GM18502 (cell line): ENCODE measurements at regions not wholly inside any gene's neighbourhood (a gene's known extent, or its start where the extent isn't known, plus 50 kb on each side); places are given as distances from the start of the nearest gene placed in this dataset.
A peak's percentile ranks its signal among the peaks of the same experiment; 100 is the strongest.
"Not testable (repeated sequence)": the region's sequence is repeated elsewhere in the genome, so short reads cannot be mapped to it uniquely, and the experiment has no call there.

Experiments
- ATAC-seq: cut with Tn5 transposase; IDR thresholded peaks from one replicate; pipeline ENCODE4 v1.9.1; 2021; ENCODE audit warnings: mild to moderate bottlenecking; ENCODE audit not compliant: unreplicated experiment, poor library complexity

DNA sequence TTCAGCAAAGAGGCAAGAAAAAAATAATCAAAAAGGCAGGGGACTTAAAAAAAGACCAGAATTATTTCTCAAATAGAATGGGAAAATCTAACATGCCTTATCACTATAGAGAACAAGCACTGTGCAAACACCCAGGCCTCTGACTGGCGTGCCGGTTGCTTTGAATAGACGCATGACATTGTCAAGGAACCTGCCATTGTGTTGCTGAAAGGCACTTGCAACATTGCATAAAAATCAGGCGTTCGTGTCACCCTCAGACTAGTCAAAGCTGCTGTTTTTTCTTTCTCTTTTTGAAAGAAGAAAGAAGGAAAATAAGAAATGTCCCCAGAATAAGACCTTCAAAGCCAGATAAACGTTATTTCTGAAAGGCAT is 549.3 kb upstream of the CADM1 start:
- ATAC-seq = no peak

DNA sequence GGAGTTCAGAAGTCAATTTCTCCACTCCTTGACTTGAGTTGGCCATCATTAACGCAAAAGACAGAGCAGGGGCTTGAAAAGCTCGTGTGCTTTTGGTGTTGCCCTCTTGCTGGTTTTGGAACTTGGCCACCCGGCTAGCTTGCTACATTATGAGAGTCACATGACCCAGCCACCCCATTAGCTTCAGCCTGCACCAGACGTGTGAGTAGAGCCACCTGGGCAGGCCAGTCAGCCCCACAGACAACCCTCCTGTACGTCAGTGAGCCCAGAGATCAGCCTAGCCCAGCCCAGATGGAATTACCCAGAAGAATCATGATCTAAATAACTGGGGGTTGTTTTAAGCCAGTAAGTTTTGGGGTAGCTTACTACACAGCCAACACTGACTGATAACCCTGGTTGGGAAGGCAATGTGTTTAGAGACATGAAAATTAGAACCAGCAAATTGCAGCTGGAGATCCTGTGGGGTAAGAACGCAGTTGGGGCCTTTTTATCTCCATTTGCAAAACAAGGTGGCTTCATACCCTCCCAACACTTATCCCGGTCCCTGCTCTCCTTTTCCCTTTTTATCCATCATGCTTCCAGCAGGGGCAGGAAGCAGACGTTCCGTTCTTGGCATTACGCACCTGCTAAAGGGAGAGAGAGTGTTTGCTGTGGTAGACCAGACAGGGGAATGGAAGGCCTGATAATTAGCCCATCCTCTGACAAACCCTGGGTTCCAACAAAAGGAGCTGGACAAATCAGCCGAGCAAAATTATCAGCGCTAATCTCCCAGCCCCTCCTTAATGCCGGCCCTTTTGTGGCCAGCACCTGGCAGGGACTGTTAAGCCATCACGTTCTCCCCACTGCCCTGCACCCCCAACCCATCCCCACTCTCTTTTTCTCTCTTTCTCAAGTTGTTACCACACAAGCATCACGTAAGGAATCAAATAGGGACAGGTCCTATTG is 548.7 kb upstream of the CADM1 start:
- no peak for ATAC-seq

- no peak for ATAC-seq
These were observed 547.3 kb upstream of the CADM1 start for GRCh38 chr11:116051494-116051893.

DNA sequence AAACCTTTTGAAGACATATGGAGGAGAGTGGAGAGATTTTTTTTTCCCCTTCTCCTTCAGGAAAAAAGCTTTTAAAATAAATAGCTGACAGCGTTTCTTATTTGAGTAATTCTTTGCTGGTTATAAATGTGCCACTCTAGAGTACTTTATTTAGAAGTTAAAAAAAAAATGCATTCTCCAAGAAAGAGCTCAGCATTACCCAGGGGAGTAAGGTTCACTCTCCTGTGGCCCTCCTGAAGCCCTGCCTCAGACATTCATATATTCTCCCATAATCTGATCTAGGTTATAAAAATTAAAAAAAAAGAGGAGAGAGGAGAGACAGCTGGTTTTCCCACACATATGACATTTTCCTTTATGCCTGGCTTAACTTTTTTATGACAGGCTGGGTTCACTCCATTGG is 545.2 kb upstream of the CADM1 start:
- no peak for ATAC-seq

DNA sequence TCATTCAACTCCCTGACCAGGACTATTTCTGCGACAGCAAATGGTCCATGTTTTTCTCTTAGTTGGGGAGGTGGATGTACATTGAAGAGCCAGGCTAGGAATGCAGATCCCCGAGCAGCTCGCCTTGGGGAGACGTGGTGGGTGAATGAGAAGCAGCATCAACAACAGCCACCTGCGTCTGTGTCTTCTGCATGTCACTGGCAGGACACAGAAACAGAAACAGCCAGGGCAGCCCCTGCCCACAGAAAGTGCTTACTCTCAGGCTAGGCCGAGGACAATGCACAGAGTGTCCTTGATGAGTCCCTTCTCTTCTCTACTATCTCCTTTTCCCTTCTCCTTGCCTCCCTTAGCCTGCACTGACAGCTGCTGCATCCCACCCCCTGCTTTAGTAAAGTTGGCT is 541.9 kb upstream of the CADM1 start:
- ATAC-seq = no peak

DNA sequence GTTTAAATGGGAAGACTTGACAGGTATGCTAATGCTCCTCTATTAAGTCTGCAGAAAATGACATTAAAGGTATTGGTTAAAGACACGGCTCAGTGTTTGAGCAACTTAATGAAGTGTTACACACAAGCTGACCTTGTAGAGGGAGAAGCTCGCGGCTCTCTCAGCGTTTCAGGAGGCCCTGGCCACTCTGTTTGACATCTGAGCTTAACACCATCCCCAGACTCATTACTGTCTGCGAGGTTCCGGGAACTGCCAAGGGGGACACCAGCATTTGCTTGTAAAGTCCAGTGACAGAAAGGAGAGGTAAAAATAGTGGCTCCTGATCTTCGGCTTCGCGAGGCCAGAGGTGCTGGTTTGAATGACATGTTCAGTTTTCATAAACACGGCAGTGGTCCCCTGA is 540.7 kb upstream of the CADM1 start:
- no peak for ATAC-seq

DNA sequence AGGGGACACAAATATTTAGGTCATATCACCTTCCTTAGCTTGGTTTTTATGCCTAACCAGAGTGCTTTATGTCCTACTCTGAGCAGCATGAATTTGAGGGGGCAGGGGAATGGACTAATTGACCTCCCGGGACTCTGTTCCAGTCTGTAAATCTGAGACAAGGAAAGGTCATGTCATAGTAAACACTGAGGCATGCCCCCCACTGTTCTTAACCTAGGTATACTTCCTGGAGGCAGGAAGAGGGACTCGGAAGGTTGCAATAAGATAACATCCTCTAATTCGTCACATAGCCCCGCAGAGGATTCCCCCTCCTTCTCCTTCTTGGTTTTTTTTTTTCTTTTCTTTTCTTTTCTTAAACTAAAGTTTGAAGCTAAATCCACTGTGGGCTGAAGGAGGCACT is 540.3 kb upstream of the CADM1 start:
- ATAC-seq = no peak

- ATAC-seq = no peak
These were observed 539.6 kb upstream of the CADM1 start for GRCh38 chr11:116043857-116044256.

GRCh38 chr11:116043059-116043458 is 538.8 kb upstream of the CADM1 start:
- not testable (repeated sequence) for ATAC-seq

DNA sequence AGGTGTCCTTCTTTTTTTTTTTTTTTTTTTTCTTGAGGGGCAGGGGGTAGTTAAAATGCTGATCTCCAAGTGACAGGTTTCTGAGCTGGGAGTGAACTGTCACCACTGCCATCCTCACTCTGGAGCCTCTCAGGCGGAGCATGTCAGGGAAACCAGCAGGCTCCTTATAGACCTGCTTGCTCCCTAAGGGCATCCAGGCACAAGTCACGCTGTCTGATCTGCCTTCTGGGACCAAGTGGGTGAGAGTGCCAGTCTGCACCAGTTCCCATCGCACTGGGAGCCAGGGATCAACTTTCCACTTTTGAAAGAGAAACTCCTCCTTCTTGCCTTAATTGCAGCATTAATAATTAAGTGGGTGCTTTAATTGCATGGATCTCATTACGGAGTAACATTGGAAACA is 537.9 kb upstream of the CADM1 start:
- ATAC-seq = no peak

DNA sequence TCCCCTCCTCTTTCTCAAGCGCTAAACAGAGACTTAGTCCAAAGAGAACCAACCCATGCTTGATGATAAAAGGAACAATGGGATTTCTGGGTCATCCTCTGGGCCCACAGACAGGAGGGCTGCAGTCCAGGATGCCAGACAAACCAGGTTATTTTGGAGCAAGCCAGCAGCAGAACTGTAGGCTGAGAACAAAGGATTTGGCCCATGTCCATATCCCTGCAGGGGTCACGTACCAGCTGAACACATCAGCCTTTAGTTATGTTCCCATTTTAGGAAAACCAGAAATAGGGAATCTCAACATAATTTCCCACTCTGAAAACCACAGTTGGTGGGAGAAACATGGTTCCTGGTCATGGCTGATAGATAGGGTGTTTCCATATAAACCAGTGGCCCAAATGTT is 533.6 kb upstream of the CADM1 start:
- no peak for ATAC-seq

DNA sequence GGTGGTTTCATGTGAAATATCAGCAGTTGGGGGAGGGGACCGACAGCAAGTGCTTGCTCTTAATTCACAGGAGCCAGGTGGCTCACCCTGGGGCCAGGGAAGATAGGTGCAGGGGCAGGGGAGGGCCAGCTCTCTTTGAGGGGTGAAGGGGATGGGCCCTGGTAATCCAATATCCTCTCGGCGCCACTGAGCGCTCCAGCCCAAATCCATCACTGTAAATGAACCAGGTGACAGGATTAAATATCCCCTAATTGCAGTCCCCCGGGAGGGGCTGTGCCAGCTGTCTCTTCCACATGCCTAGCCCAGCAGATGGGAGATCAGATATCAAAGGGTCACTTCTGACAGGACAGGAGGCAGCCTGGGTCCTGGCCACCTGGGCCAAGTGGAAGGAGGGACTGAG is 531.8 kb upstream of the CADM1 start:
- no peak for ATAC-seq

- no peak for ATAC-seq
These were observed 529.8 kb upstream of the CADM1 start for GRCh38 chr11:116033931-116034553.

DNA sequence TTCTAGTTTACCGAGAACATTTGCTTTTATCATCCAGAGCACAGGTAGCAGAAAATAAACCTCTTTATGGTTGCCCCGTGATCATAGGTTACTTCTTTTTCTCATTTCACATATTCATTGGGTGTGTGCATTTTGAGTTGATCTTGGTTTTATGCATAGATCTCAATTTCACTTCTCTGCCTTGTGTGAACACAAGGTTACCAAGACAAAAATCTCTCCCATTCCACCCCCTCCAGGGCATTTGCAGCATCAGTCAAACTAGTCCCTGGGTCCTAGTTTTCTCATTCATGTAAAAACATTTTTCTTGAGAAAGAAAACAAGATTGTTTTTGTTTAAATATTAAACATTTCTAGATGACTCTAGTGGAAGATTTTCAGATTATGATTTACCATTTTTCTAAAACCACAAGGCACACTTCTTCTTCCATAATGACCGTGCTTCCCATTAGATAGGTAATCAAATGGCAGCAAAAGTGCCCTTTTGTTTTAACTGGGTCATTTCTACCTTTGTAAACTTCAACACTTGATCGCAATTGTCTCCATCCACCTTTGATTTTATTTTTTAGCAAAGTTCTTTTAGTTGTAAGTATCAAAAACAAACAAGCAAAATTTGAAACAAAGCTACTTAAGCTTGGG is 526.6 kb upstream of the CADM1 start:
- no peak for ATAC-seq

DNA sequence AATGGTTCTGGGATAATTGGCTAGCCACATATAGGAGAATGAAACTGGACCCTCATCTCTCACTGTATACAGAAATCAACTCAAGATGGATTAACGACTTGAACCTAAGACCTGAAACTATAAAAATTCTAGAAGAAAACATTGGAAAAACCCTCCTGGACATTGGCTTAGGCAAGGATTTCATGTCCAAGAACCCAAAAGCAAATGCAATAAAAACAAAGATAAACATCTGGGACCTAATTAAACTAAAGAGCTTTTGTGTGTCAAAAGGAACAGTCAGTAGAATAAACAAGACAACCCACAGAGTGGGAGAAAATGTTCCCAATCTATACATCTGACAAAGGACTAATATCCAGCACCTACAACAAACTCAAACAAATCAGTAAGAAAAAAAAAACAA is 524.3 kb upstream of the CADM1 start:
- ATAC-seq = not testable (repeated sequence)

DNA sequence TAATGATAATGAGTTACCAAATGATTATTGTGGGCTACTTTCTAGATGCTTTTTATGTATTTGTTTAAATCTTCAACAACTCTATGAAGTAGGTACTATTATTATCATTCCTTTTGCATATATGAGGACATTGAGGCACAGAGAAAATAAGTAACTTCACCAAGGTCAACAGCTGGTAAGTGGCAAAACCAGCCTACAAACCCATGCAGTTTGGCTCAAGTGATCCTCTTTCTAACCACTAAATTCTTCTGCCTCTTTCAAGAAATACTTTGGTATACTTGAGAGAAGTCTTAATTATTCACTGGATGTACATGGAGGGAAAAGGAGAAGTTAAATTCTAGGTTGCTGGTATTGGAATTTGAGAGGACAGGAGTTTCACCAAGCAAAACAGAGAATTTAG is 495.2 kb upstream of the CADM1 start:
- ATAC-seq = no peak

DNA sequence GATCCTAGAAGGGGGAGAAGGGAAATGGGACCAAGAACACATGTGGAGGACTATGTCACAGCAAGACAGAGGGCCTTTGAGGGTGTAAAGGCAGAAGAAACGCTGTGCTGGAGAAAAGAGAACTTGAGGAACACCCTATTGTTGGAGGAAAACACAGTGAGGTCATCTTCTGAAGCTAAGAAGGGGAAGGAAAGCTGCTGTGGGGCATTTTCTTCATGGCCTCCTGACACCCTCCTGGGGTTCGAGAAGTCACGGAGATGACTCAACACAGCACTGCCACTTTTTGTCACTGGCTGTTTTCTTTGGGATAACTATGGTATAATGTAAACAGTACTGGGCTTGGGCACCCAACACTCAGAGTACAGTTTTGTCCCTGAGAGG is 492.6 kb upstream of the CADM1 start:
- ATAC-seq = peak; percentile 21

DNA sequence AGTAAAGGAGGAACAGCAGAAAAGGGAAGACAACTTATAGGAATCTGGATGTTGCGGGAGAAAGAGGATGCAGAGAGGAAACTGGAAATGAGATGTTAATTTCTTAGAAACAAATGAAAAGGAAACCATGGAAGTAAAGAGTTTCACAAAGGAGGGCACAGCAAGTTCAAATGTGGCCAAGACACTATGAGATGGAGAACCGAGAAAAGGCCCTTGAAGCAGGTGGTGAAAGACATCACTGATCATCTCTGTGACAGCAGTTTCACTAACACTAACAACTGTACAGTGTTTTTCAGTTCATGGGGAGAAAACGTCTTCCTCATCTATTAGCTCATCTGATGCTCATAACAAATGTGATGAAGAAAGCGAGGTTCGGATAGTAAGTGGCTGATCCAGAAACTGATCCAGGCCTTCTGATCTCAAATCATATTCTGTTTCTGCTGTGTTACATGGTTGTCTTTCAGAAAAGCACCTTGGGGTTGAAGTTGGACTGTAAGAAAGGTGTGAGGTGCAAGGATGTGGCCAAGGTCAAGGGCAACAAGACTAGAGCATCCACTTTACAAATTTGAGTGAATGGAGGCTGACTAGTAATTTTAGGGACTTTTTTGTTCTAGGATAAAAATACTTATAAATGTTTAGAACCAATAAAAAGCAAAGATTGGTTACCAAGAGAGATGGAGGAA is 492.1 kb upstream of the CADM1 start:
- peak; percentile 99 for ATAC-seq

DNA sequence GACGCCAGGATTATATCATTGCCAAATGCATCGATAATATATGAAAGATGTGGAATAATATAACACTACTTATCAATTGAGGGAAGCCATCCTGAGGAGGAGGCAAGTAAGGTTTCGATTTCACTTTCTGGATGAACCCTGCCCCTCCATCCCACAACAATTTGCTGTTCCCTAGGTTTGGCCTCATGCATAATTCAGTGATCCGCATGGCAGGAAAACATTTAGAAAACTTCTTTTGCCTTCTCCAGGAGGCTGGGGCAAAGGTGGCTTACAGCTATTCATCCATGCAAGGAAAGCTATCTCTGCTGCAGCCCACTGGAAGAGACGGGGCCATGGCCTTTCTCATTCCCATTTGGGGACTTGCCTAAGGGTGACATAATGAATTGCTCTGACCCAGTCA is 489.4 kb upstream of the CADM1 start:
- no peak for ATAC-seq

GRCh38 chr11:115990004-115990447 is 485.8 kb upstream of the CADM1 start:
- no peak for ATAC-seq

- ATAC-seq = no peak
These were observed 481.7 kb upstream of the CADM1 start for GRCh38 chr11:115985896-115986295.
